ENCODE measurements at regions not wholly inside any gene's neighbourhood (a gene's known extent, or its start where the extent isn't known, plus 50 kb on each side); places are given as distances from the start of the nearest gene placed in this dataset.

GRCh38 chr4:100736641-100737451, 219.0 kb upstream of the EMCN start:
- peak; percentile 92 for DNase-seq (ENCODE audit: low read depth)

GRCh38 chr4:100728861-100729260, 211.0 kb upstream of the EMCN start:
- DNase-seq (ENCODE audit: low read depth), result no peak

- no peak for DNase-seq (ENCODE audit: low read depth)
These were observed 205.1 kb upstream of the EMCN start for GRCh38 chr4:100722866-100723459.

GRCh38 chr4:100722133-100722532, 204.3 kb upstream of the EMCN start:
- DNase-seq (ENCODE audit: low read depth), result no peak

GRCh38 chr4:100721490-100721889, 203.7 kb upstream of the EMCN start:
- no peak for DNase-seq (ENCODE audit: low read depth)

GRCh38 chr4:100721077-100721476, 203.3 kb upstream of the EMCN start:
- DNase-seq (ENCODE audit: low read depth), result no peak

GRCh38 chr4:100716416-100716815, 198.6 kb upstream of the EMCN start:
- DNase-seq (ENCODE audit: low read depth), result no peak

- no peak for DNase-seq (ENCODE audit: low read depth)
These were observed 191.0 kb upstream of the EMCN start for GRCh38 chr4:100708776-100709175.

- DNase-seq (ENCODE audit: low read depth), result no peak
These were observed 190.0 kb upstream of the EMCN start for GRCh38 chr4:100707786-100708185.

GRCh38 chr4:100696531-100696930, 178.7 kb upstream of the EMCN start:
- DNase-seq (ENCODE audit: low read depth), result no peak

- DNase-seq (ENCODE audit: low read depth), result no peak
These were observed 178.0 kb upstream of the EMCN start for GRCh38 chr4:100695871-100696270.

GRCh38 chr4:100695039-100695654, 177.3 kb upstream of the EMCN start:
- DNase-seq (ENCODE audit: low read depth), result no peak

GRCh38 chr4:100694467-100694866, 176.6 kb upstream of the EMCN start:
- DNase-seq (ENCODE audit: low read depth), result no peak

- no peak for DNase-seq (ENCODE audit: low read depth)
These were observed 173.0 kb upstream of the EMCN start for GRCh38 chr4:100690812-100691211.

GRCh38 chr4:100688368-100688767, 170.5 kb upstream of the EMCN start:
- no peak for DNase-seq (ENCODE audit: low read depth)

GRCh38 chr4:100682477-100683218, 164.8 kb upstream of the EMCN start:
- no peak for DNase-seq (ENCODE audit: low read depth)

- DNase-seq (ENCODE audit: low read depth), result no peak
These were observed 163.5 kb upstream of the EMCN start for GRCh38 chr4:100681289-100681688.

GRCh38 chr4:100679926-100680325, 162.1 kb upstream of the EMCN start:
- DNase-seq (ENCODE audit: low read depth), result no peak

GRCh38 chr4:100674976-100675375, 157.2 kb upstream of the EMCN start:
- no peak for DNase-seq (ENCODE audit: low read depth)

- DNase-seq (ENCODE audit: low read depth), result no peak
These were observed 139.4 kb upstream of the EMCN start for GRCh38 chr4:100657187-100657586.

- DNase-seq (ENCODE audit: low read depth), result no peak
These were observed 133.8 kb upstream of the EMCN start for GRCh38 chr4:100651499-100652175.

- no peak for DNase-seq (ENCODE audit: low read depth)
These were observed 131.6 kb upstream of the EMCN start for GRCh38 chr4:100649417-100649816.

Measured in RPMI7951 (cell line).